ENCODE measurements at regions not wholly inside any gene's neighbourhood (a gene's known extent, or its start where the extent isn't known, plus 50 kb on each side); places are given as distances from the start of the nearest gene placed in this dataset.

- Histone ChIP-seq H3K27ac (ENCODE audit: low read depth, low read length) (no peak overlapping the region), H3K9me3 (ENCODE audit: control insufficient read depth, insufficient read depth, low read length) (no peaks in the 10 kb centered on the region), H3K36me3 (ENCODE audit: control insufficient read depth, insufficient read depth, low read length) (no peaks in the 10 kb centered on the region), H3K4me3 (ENCODE audit: low read depth, low read length) (no peak overlapping the region), H3K27me3 (ENCODE audit: control insufficient read depth, insufficient read depth, low read length) (no peaks in the 10 kb centered on the region), H3K9ac (ENCODE audit: low read depth, low read length) (no peak overlapping the region), H3K4me1 (ENCODE audit: control insufficient read depth, insufficient read depth, low read length) (no peaks in the 10 kb centered on the region)
Measured at GRCh38 chr13:31081316-31081715, 80.4 kb downstream of the HSPH1 start.

GRCh38 chr13:31074756-31075155 lies 86.9 kb downstream of the HSPH1 start:
- Histone ChIP-seq H3K4me1 (ENCODE audit: control insufficient read depth, insufficient read depth, low read length) (peaks cover 8% of the 10 kb centered on the region; the same call in 1 of the 2 replicates), H3K27me3 (ENCODE audit: control insufficient read depth, insufficient read depth, low read length) (no peaks in the 10 kb centered on the region), H3K4me3 (ENCODE audit: low read depth, low read length) (no peak overlapping the region), H3K27ac (ENCODE audit: low read depth, low read length) (no peak overlapping the region), H3K9me3 (ENCODE audit: control insufficient read depth, insufficient read depth, low read length) (no peaks in the 10 kb centered on the region), H3K36me3 (ENCODE audit: control insufficient read depth, insufficient read depth, low read length) (no peaks in the 10 kb centered on the region), H3K9ac (ENCODE audit: low read depth, low read length) (no peak overlapping the region)

GRCh38 chr13:31073859-31074718 lies 87.6 kb downstream of the HSPH1 start:
- Histone ChIP-seq H3K4me3 (ENCODE audit: low read depth, low read length) (no peak overlapping the region), H3K9me3 (ENCODE audit: control insufficient read depth, insufficient read depth, low read length) (no peaks in the 10 kb centered on the region), H3K27me3 (ENCODE audit: control insufficient read depth, insufficient read depth, low read length) (no peaks in the 10 kb centered on the region), H3K36me3 (ENCODE audit: control insufficient read depth, insufficient read depth, low read length) (no peaks in the 10 kb centered on the region), H3K9ac (ENCODE audit: low read depth, low read length) (no peak overlapping the region), H3K27ac (ENCODE audit: low read depth, low read length) (no peak overlapping the region), H3K4me1 (ENCODE audit: control insufficient read depth, insufficient read depth, low read length) (peaks cover 10% of the 10 kb centered on the region; the same call in 1 of the 2 replicates)

- Histone ChIP-seq H3K9me3 (ENCODE audit: control insufficient read depth, insufficient read depth, low read length) (no peaks in the 10 kb centered on the region), H3K9ac (ENCODE audit: low read depth, low read length) (no peak overlapping the region), H3K27ac (ENCODE audit: low read depth, low read length) (no peak overlapping the region), H3K27me3 (ENCODE audit: control insufficient read depth, insufficient read depth, low read length) (no peaks in the 10 kb centered on the region), H3K4me1 (ENCODE audit: control insufficient read depth, insufficient read depth, low read length) (peaks cover 10% of the 10 kb centered on the region; the same call in 1 of the 2 replicates), H3K4me3 (ENCODE audit: low read depth, low read length) (no peak overlapping the region), H3K36me3 (ENCODE audit: control insufficient read depth, insufficient read depth, low read length) (no peaks in the 10 kb centered on the region)
Measured at GRCh38 chr13:31072041-31072440, 89.7 kb downstream of the HSPH1 start.

- Histone ChIP-seq H3K36me3 (ENCODE audit: control insufficient read depth, insufficient read depth, low read length) (no peaks in the 10 kb centered on the region), H3K4me1 (ENCODE audit: control insufficient read depth, insufficient read depth, low read length) (peaks cover 10% of the 10 kb centered on the region; the same call in 1 of the 2 replicates), H3K27me3 (ENCODE audit: control insufficient read depth, insufficient read depth, low read length) (no peaks in the 10 kb centered on the region), H3K9ac (ENCODE audit: low read depth, low read length) (no peak overlapping the region), H3K9me3 (ENCODE audit: control insufficient read depth, insufficient read depth, low read length) (no peaks in the 10 kb centered on the region), H3K4me3 (ENCODE audit: low read depth, low read length) (no peak overlapping the region), H3K27ac (ENCODE audit: low read depth, low read length) (peak overlapping the region; percentile 55)
Measured at GRCh38 chr13:31069808-31070534, 91.7 kb downstream of the HSPH1 start.

GRCh38 chr13:31068119-31068423 lies 93.6 kb downstream of the HSPH1 start:
- Histone ChIP-seq H3K27me3 (ENCODE audit: control insufficient read depth, insufficient read depth, low read length) (no peaks in the 10 kb centered on the region), H3K36me3 (ENCODE audit: control insufficient read depth, insufficient read depth, low read length) (no peaks in the 10 kb centered on the region), H3K9me3 (ENCODE audit: control insufficient read depth, insufficient read depth, low read length) (no peaks in the 10 kb centered on the region), H3K9ac (ENCODE audit: low read depth, low read length) (no peak overlapping the region), H3K4me3 (ENCODE audit: low read depth, low read length) (no peak overlapping the region), H3K4me1 (ENCODE audit: control insufficient read depth, insufficient read depth, low read length) (peaks cover 10% of the 10 kb centered on the region; the same call in 1 of the 2 replicates), H3K27ac (ENCODE audit: low read depth, low read length) (no peak overlapping the region)

- Histone ChIP-seq H3K9ac (ENCODE audit: low read depth, low read length) (no peak overlapping the region), H3K4me1 (ENCODE audit: control insufficient read depth, insufficient read depth, low read length) (peaks cover 10% of the 10 kb centered on the region; the same call in 1 of the 2 replicates), H3K27ac (ENCODE audit: low read depth, low read length) (no peak overlapping the region), H3K9me3 (ENCODE audit: control insufficient read depth, insufficient read depth, low read length) (no peaks in the 10 kb centered on the region), H3K4me3 (ENCODE audit: low read depth, low read length) (no peak overlapping the region), H3K27me3 (ENCODE audit: control insufficient read depth, insufficient read depth, low read length) (no peaks in the 10 kb centered on the region), H3K36me3 (ENCODE audit: control insufficient read depth, insufficient read depth, low read length) (no peaks in the 10 kb centered on the region)
Measured at GRCh38 chr13:31067416-31068118, 94.1 kb downstream of the HSPH1 start.

- Histone ChIP-seq H3K9me3 (ENCODE audit: control insufficient read depth, insufficient read depth, low read length) (no peaks in the 10 kb centered on the region), H3K9ac (ENCODE audit: low read depth, low read length) (no peak overlapping the region), H3K4me1 (ENCODE audit: control insufficient read depth, insufficient read depth, low read length) (peaks cover 9% of the 10 kb centered on the region), H3K27ac (ENCODE audit: low read depth, low read length) (no peak overlapping the region), H3K4me3 (ENCODE audit: low read depth, low read length) (no peak overlapping the region), H3K36me3 (ENCODE audit: control insufficient read depth, insufficient read depth, low read length) (no peaks in the 10 kb centered on the region), H3K27me3 (ENCODE audit: control insufficient read depth, insufficient read depth, low read length) (no peaks in the 10 kb centered on the region)
Measured at GRCh38 chr13:31064636-31065035, 97.1 kb downstream of the HSPH1 start.

- Histone ChIP-seq H3K27me3 (ENCODE audit: control insufficient read depth, insufficient read depth, low read length) (no peaks in the 10 kb centered on the region), H3K27ac (ENCODE audit: low read depth, low read length) (no peak overlapping the region), H3K4me1 (ENCODE audit: control insufficient read depth, insufficient read depth, low read length) (peaks cover 8% of the 10 kb centered on the region), H3K36me3 (ENCODE audit: control insufficient read depth, insufficient read depth, low read length) (no peaks in the 10 kb centered on the region), H3K4me3 (ENCODE audit: low read depth, low read length) (no peak overlapping the region), H3K9ac (ENCODE audit: low read depth, low read length) (no peak overlapping the region), H3K9me3 (ENCODE audit: control insufficient read depth, insufficient read depth, low read length) (no peaks in the 10 kb centered on the region)
Measured at GRCh38 chr13:31063772-31064171, 97.9 kb downstream of the HSPH1 start.

- Histone ChIP-seq H3K36me3 (ENCODE audit: control insufficient read depth, insufficient read depth, low read length) (no peaks in the 10 kb centered on the region), H3K27ac (ENCODE audit: low read depth, low read length) (no peak overlapping the region), H3K9ac (ENCODE audit: low read depth, low read length) (no peak overlapping the region), H3K27me3 (ENCODE audit: control insufficient read depth, insufficient read depth, low read length) (no peaks in the 10 kb centered on the region), H3K9me3 (ENCODE audit: control insufficient read depth, insufficient read depth, low read length) (no peaks in the 10 kb centered on the region), H3K4me1 (ENCODE audit: control insufficient read depth, insufficient read depth, low read length) (peaks cover 8% of the 10 kb centered on the region), H3K4me3 (ENCODE audit: low read depth, low read length) (no peak overlapping the region)
Measured at GRCh38 chr13:31060655-31061054, 101.0 kb downstream of the HSPH1 start.

GRCh38 chr13:31060220-31060619 lies 101.5 kb downstream of the HSPH1 start:
- Histone ChIP-seq H3K36me3 (ENCODE audit: control insufficient read depth, insufficient read depth, low read length) (no peaks in the 10 kb centered on the region), H3K4me3 (ENCODE audit: low read depth, low read length) (no peak overlapping the region)

More at GRCh38 chr13:31060220-31060619, 101.5 kb downstream of the HSPH1 start:
- Histone ChIP-seq H3K9ac (ENCODE audit: low read depth, low read length) (no peak overlapping the region), H3K9me3 (ENCODE audit: control insufficient read depth, insufficient read depth, low read length) (no peaks in the 10 kb centered on the region), H3K27ac (ENCODE audit: low read depth, low read length) (no peak overlapping the region), H3K27me3 (ENCODE audit: control insufficient read depth, insufficient read depth, low read length) (no peaks in the 10 kb centered on the region), H3K4me1 (ENCODE audit: control insufficient read depth, insufficient read depth, low read length) (peaks cover 8% of the 10 kb centered on the region)

Data from HUES48 (cell line).